ENCODE measurements at regions not wholly inside any gene's neighbourhood (a gene's known extent, or its start where the extent isn't known, plus 50 kb on each side); places are given as distances from the start of the nearest gene placed in this dataset.

DNA sequence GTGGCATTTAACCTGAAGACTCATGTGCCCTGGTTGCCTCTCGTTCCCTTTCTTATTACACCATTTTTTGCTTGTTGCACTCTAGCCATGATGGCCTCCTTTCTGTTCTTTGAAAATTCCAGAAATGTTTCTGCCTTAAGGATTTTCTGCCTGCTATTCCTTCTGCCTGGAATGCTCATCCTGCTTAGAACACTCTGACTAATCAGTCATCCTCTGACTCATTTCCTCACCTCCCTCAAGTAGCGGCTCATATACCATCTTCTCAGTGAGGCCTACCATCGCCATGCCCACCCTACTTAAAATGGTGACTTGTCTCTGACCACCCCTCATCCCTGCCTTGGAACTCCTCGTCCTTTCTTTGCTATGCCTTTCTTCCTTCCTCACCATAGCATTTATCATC lies 68.8 kb downstream of the KIF4B start:
- H3K4me3 ChIP-seq (ENCODE audit: low read depth, low read length) = no peak overlapping the region
- peak; percentile 39 for DNase-seq (ENCODE audit: low read depth)
- TF ChIP-seq, protein P1, sequence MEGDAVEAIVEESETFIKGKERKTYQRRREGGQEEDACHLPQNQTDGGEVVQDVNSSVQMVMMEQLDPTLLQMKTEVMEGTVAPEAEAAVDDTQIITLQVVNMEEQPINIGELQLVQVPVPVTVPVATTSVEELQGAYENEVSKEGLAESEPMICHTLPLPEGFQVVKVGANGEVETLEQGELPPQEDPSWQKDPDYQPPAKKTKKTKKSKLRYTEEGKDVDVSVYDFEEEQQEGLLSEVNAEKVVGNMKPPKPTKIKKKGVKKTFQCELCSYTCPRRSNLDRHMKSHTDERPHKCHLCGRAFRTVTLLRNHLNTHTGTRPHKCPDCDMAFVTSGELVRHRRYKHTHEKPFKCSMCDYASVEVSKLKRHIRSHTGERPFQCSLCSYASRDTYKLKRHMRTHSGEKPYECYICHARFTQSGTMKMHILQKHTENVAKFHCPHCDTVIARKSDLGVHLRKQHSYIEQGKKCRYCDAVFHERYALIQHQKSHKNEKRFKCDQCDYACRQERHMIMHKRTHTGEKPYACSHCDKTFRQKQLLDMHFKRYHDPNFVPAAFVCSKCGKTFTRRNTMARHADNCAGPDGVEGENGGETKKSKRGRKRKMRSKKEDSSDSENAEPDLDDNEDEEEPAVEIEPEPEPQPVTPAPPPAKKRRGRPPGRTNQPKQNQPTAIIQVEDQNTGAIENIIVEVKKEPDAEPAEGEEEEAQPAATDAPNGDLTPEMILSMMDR (conservative IDR thresholded peaks at IDR 0.05; ENCODE audit: low read depth, low read length) = no peak

DNA sequence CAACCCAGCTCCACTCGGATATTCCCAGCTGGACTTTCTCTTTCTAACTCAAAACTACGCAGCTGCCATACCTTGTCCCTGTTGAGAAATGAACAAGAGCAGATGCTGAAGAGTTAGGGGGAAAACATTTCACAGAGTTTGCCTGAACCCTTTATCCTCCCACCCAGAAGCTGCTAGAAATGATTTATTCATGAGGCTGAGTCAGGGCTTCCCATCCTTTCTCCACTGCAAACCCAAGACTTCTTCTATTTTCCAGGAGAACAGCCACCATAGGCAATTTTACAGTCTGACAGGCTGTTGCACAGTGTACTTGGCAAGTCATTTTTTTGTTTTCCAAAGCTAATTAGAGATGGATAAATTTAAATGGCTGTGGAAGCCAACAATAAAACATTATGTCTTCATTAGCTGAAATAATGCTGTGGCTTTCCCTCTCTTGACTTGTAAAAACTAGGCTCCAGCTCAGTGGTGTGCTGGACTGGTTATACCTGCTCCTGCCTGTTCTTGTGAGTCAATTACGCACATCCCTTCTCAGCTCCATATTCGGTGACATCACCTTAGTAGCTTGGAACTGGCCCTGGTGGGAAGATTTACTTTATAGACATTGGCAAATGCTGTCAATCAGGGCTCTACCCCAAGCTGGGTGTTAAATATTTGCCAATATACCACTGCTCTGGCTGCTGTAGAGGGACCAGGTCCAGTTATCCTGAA lies 71.9 kb downstream of the KIF4B start:
- DNase-seq (ENCODE audit: low read depth) = no peak
- H3K4me3 ChIP-seq (ENCODE audit: low read depth, low read length) = no peak overlapping the region
- TF ChIP-seq, protein P1 (conservative IDR thresholded peaks at IDR 0.05; ENCODE audit: low read depth, low read length) = no peak

DNA sequence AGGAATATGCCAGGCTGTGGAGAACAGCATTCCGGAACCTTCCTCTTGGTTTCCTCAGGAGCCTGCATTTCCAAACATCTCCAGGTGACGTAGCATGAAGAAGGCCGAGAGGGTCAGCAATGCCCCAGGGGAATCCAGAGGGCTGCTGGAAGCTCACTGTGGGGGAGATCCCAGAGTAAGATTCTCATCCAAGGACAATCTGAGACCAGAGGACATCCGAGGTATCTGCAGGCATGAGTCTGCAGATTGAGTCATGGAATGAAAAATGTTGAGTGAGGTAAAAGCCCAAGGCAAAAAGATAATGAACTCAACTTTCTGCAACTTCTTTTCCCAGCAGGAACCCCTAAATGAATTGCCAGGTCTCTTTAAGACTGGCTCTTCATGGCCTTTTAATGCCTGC lies 73.5 kb downstream of the KIF4B start:
- TF ChIP-seq, protein P1 (conservative IDR thresholded peaks at IDR 0.05; ENCODE audit: low read depth, low read length) = no peak
- H3K4me3 ChIP-seq (ENCODE audit: low read depth, low read length) = no peak overlapping the region
- no peak for DNase-seq (ENCODE audit: low read depth)

DNA sequence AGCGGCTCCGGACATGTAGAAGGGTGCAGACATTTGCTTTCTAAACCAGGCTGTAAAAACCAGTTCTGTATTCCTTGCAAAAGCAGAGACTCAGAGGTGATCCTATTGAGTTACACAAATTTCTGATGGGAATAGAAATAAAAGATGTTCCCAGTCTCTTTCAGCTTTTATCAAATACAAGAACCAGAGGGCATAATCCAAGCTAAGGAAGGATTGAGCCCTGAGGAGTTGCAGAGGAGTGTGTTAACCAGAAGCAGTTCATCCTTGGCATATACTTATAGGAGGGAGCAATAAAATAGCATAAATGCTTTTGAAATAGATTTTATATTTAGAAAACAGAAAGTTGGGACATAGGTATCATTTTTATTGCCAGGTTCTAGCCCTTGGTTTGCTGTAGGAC lies 75.3 kb downstream of the KIF4B start:
- no peak overlapping the region for H3K4me3 ChIP-seq (ENCODE audit: low read depth, low read length)
- TF ChIP-seq, protein P1 (conservative IDR thresholded peaks at IDR 0.05; ENCODE audit: low read depth, low read length) = no peak
- no peak for DNase-seq (ENCODE audit: low read depth)

DNA sequence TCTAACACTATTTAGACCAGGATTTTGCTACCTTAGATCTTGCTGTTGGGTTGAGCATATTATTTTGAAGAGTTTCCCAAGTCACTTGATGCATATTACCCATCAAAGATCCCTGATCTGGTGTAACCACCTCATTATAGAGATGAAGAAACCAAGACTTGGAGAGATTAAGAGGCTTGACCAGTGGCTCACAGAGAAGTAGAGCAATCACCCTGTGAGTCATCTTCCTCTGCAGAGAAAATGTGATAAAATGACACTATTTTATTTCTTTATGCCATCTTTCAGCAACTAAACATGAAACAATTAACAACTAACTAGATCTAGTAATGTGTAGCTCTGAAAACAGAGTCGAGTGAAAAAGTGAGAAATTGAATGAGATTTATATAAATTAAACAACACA lies 76.1 kb downstream of the KIF4B start:
- DNase-seq (ENCODE audit: low read depth) = no peak
- no peak overlapping the region for H3K4me3 ChIP-seq (ENCODE audit: low read depth, low read length)
- TF ChIP-seq, protein P1 (conservative IDR thresholded peaks at IDR 0.05; ENCODE audit: low read depth, low read length) = no peak

DNA sequence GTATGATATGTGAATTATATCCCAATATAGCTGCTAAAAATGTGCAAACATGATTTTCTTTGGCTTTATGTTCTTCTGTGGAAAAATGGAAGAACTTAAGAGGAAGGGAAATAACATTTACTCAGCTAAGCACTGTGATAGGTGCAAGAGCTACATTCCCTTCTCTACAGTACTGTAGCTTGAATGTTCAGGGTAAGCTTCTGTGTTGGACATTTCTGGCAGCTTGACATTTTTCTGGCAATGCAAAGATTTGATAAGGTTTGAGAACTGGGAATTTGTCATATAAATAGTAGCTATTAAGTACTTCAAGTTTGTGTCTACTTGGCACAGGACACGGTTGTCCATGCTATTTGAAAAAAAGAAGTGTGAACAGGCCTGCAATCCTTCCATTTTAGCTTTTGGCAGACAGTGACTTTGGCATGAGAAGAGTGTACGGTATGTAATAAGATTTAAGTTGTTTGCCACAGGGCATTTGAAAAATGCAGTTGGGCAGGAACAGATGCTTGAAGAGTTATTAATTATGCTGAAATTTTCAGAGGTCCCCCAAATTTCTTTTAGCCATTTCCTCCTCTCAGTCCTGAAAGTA lies 77.6 kb downstream of the KIF4B start:
- H3K4me3 ChIP-seq (ENCODE audit: low read depth, low read length) = no peak overlapping the region
- no peak for DNase-seq (ENCODE audit: low read depth)

More for the DNA sequence above, 77.6 kb downstream of the KIF4B start:
- TF ChIP-seq, protein P1 (conservative IDR thresholded peaks at IDR 0.05; ENCODE audit: low read depth, low read length) = no peak

Measured in choroid plexus epithelial cell (primary cell).